Fibroblast of mammary gland (primary cell): ENCODE measurements at regions not wholly inside any gene's neighbourhood (a gene's known extent, or its start where the extent isn't known, plus 50 kb on each side); places are given as distances from the start of the nearest gene placed in this dataset.

Source experiments
- DNase-seq: peaks from one replicate; pipeline ENCODE4 v3.0.0-alpha.2; 2010; ENCODE audit warnings: low read depth
- H3K4me3 ChIP-seq: 2 replicates; pipeline ENCODE4 v1.5.1; 2011; ENCODE audit warnings: low read depth, mild to moderate bottlenecking, low read length, moderate library complexity; ENCODE audit not compliant: control insufficient read depth
- TF ChIP-seq, protein P1 (sequence below): conservative IDR thresholded peaks from 2 replicates; pipeline ENCODE4 v1.5.1; 2011; ENCODE audit warnings: low read depth, low read length, inconsistent platforms; ENCODE audit not compliant: control insufficient read depth, insufficient read depth

DNA sequence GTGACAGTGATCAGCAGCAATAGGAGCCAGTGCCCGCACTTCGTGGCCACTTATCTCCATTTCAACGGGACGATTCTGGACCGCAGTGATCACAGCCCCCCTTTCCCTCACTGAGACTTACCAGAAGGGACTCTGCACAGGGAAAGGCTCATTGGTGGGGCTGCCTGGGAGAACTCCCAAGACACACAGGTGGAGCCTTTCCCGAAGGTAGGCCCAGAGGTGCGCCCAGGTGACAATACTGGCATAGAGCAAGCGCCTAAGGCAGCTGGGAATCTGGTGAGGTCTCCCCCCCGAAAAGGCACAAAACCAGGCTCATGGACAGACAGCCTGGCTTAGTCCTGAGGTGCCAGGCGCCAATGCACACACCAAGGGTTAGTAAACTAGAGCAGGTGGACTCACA is 318.9 kb downstream of the AJAP1 start:
- DNase-seq = no peak
- H3K4me3 ChIP-seq = no peak overlapping the region
- TF ChIP-seq, protein P1, sequence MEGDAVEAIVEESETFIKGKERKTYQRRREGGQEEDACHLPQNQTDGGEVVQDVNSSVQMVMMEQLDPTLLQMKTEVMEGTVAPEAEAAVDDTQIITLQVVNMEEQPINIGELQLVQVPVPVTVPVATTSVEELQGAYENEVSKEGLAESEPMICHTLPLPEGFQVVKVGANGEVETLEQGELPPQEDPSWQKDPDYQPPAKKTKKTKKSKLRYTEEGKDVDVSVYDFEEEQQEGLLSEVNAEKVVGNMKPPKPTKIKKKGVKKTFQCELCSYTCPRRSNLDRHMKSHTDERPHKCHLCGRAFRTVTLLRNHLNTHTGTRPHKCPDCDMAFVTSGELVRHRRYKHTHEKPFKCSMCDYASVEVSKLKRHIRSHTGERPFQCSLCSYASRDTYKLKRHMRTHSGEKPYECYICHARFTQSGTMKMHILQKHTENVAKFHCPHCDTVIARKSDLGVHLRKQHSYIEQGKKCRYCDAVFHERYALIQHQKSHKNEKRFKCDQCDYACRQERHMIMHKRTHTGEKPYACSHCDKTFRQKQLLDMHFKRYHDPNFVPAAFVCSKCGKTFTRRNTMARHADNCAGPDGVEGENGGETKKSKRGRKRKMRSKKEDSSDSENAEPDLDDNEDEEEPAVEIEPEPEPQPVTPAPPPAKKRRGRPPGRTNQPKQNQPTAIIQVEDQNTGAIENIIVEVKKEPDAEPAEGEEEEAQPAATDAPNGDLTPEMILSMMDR = no peak

GRCh38 chr1:4972761-4973320 is 318.4 kb downstream of the AJAP1 start:
- DNase-seq = no peak
- TF ChIP-seq, protein P1 = no peak
- no peak overlapping the region for H3K4me3 ChIP-seq

GRCh38 chr1:4971666-4972065 is 317.3 kb downstream of the AJAP1 start:
- TF ChIP-seq, protein P1 = no peak
- DNase-seq = no peak
- H3K4me3 ChIP-seq = no peak overlapping the region

DNA sequence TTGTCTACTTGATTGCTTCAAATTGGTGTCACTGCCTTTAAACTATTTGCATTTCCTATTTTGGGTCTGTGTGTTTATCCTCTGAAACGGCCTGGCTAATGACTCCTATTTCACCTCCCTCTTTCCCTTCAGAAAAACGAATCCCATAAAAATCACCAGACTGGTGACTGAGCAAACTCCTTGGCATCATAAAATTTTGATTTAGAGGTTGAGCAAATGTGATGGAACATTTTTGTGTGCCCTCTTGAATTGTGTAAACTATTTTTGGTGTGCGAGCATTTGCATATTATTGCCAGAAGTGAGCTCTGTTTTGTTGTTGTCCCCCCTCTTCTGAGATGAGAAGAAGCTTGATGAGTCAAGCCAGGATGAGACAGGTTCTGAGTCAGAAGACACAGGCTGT is 316.1 kb downstream of the AJAP1 start:
- TF ChIP-seq, protein P1 = no peak
- H3K4me3 ChIP-seq = no peak overlapping the region
- no peak for DNase-seq

GRCh38 chr1:4969556-4970129 is 315.2 kb downstream of the AJAP1 start:
- TF ChIP-seq, protein P1 = no peak
- no peak overlapping the region for H3K4me3 ChIP-seq
- no peak for DNase-seq

GRCh38 chr1:4965346-4966075 is 311.1 kb downstream of the AJAP1 start:
- TF ChIP-seq, protein P1 = no peak
- H3K4me3 ChIP-seq = no peak overlapping the region
- no peak for DNase-seq
